Parathyroid adenoma (tissue), 2 donors: ENCODE measurements at regions not wholly inside any gene's neighbourhood (a gene's known extent, or its start where the extent isn't known, plus 50 kb on each side); places are given as distances from the start of the nearest gene placed in this dataset.

Source experiments
- H2AFZ ChIP-seq: fragments of 300-600 bp; sonication (generic); one replicate; pipeline ENCODE4 v1.7.0; 2017; ENCODE audit warnings: antibody characterized with exemption, mild to moderate bottlenecking
- H3K27ac ChIP-seq: fragments of 300-600 bp; sonication (generic); one replicate; pipeline ENCODE4 v1.7.0; 2017
- H3K27me3 ChIP-seq: fragments of 300-600 bp; sonication (generic); one replicate; pipeline ENCODE4 v1.7.0; 2017; ENCODE audit warnings: low read length; ENCODE audit not compliant: control insufficient read depth, insufficient read depth
- H3K36me3 ChIP-seq: fragments of 300-600 bp; sonication (generic); one replicate; pipeline ENCODE4 v1.7.0; 2017; ENCODE audit warnings: low read length; ENCODE audit not compliant: control insufficient read depth, insufficient read depth
- H3K4me1 ChIP-seq: fragments of 300-600 bp; sonication (generic); one replicate; pipeline ENCODE4 v1.7.0; 2017; ENCODE audit warnings: control low read depth
- H3K4me2 ChIP-seq: fragments of 300-600 bp; sonication (generic); one replicate; pipeline ENCODE4 v1.7.0; 2017; ENCODE audit warnings: low read length
- H3K4me3 ChIP-seq: fragments of 300-600 bp; sonication (generic); one replicate; pipeline ENCODE4 v1.7.0; 2017; ENCODE audit warnings: low read depth, low read length
- H3K79me2 ChIP-seq: fragments of 300-600 bp; sonication (generic); one replicate; pipeline ENCODE4 v1.7.0; 2017; ENCODE audit warnings: control low read depth
- H3K9ac ChIP-seq: fragments of 300-600 bp; sonication (generic); one replicate; pipeline ENCODE4 v1.7.0; 2017; ENCODE audit warnings: mild to moderate bottlenecking
- H3K9me3 ChIP-seq: fragments of 300-600 bp; sonication (generic); one replicate; pipeline ENCODE4 v1.7.0; 2017; ENCODE audit warnings: low read length; ENCODE audit not compliant: control insufficient read depth
- TF ChIP-seq, protein P1 (sequence below): fragments of 300-600 bp; sonication (generic); IDR thresholded peaks from one replicate; pipeline ENCODE4 v1.7.0; 2017; ENCODE audit warnings: antibody characterized with exemption, mild to moderate bottlenecking
- donor health status: primary hyperparathyroidism.

GRCh38 chr2:33681364-33681757 lies 82.3 kb upstream of the FAM98A start:
- Histone ChIP-seq H3K36me3 (no peaks in the 10 kb centered on the region), H3K4me2 (no peak overlapping the region), H3K27me3 (no peaks in the 10 kb centered on the region), H3K4me3 (no peak overlapping the region), H3K27ac (no peak overlapping the region), H2AFZ (no peak overlapping the region), H3K9me3 (no peaks in the 10 kb centered on the region), H3K4me1 (no peaks in the 10 kb centered on the region), H3K9ac (no peak overlapping the region), H3K79me2 (no peaks in the 10 kb centered on the region)
- TF ChIP-seq, protein P1, sequence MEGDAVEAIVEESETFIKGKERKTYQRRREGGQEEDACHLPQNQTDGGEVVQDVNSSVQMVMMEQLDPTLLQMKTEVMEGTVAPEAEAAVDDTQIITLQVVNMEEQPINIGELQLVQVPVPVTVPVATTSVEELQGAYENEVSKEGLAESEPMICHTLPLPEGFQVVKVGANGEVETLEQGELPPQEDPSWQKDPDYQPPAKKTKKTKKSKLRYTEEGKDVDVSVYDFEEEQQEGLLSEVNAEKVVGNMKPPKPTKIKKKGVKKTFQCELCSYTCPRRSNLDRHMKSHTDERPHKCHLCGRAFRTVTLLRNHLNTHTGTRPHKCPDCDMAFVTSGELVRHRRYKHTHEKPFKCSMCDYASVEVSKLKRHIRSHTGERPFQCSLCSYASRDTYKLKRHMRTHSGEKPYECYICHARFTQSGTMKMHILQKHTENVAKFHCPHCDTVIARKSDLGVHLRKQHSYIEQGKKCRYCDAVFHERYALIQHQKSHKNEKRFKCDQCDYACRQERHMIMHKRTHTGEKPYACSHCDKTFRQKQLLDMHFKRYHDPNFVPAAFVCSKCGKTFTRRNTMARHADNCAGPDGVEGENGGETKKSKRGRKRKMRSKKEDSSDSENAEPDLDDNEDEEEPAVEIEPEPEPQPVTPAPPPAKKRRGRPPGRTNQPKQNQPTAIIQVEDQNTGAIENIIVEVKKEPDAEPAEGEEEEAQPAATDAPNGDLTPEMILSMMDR = peak; percentile 13

DNA sequence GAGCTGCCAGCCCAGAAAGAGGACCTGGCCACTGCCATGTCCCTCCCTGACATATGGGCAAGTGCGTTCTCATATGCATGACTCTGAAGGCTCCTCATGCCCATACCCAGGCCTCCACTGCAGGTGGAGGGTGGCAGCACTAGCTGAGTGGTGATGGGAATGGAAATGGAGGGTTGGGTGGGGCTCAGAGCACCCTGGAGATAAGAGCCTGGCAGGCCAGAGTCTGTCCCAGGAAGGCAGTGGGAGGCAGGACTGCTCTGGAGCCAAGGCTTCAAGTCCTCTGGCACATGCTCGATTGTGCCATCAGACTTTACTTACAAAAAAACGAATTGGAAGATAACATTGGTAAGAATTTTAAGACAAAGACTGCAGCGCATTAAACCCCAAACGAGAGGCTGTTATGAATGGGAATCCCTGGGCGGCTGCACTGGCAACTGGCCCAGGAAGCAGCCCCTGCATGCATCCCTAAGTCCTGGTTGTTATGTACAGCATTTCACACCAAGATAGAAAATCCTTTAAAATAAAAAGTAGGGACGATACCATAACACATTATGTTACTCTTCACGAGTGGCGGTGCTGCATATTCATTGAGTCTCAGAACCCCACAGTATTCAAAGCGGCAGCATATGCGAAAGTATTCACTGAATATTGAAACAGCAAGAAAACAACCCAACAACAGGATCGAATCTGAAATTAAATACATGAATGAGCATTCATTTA lies 81.7 kb upstream of the FAM98A start:
- TF ChIP-seq, protein P1 = no peak
- no peak overlapping the region for H2AFZ ChIP-seq
- H3K9me3 ChIP-seq = no peaks in the 10 kb centered on the region
- no peak overlapping the region for H3K4me3 ChIP-seq
- no peaks in the 10 kb centered on the region for H3K79me2 ChIP-seq
- no peak overlapping the region for H3K27ac ChIP-seq
- H3K9ac ChIP-seq = no peak overlapping the region
- H3K27me3 ChIP-seq = no peaks in the 10 kb centered on the region
- H3K4me1 ChIP-seq = no peaks in the 10 kb centered on the region
- H3K4me2 ChIP-seq = no peak overlapping the region
- H3K36me3 ChIP-seq = no peaks in the 10 kb centered on the region

GRCh38 chr2:33678436-33678835 lies 79.3 kb upstream of the FAM98A start:
- Histone ChIP-seq H3K36me3 (no peaks in the 10 kb centered on the region), H3K9me3 (no peaks in the 10 kb centered on the region), H3K27me3 (no peaks in the 10 kb centered on the region), H3K4me1 (peaks cover 4% of the 10 kb centered on the region), H3K27ac (no peak overlapping the region), H3K79me2 (no peaks in the 10 kb centered on the region), H3K4me2 (no peak overlapping the region), H3K4me3 (no peak overlapping the region), H3K9ac (no peak overlapping the region), H2AFZ (no peak overlapping the region)
- TF ChIP-seq, protein P1 = no peak

DNA sequence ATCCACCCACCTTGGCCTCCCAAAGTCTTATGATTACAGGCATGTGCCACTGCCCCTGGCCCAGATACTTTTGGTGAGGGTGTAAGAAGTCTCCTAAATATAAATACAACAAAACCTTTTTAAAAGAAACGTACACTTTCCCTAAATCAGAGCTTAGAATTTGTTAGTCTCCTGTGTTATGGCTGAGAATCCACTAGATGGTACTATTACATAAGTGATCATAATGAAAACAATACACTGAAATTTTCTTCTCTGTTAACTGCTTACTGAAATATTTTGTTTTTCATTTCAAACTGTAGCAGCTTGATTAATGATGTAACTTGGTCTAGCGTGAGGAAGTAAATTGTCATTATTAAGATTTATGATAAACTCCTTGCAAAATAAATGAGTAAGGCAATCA lies 74.8 kb upstream of the FAM98A start:
- TF ChIP-seq, protein P1 = peak; percentile 59
- no peaks in the 10 kb centered on the region for H3K36me3 ChIP-seq
- H3K4me2 ChIP-seq = no peak overlapping the region
- H3K9me3 ChIP-seq = no peaks in the 10 kb centered on the region
- H3K4me1 ChIP-seq = peaks cover 12% of the 10 kb centered on the region
- H2AFZ ChIP-seq = peak overlapping the region; percentile 70
- no peaks in the 10 kb centered on the region for H3K79me2 ChIP-seq
- H3K27ac ChIP-seq = no peak overlapping the region
- no peak overlapping the region for H3K4me3 ChIP-seq
- H3K27me3 ChIP-seq = no peaks in the 10 kb centered on the region
- no peak overlapping the region for H3K9ac ChIP-seq

- Histone ChIP-seq H3K36me3 (no peaks in the 10 kb centered on the region), H3K79me2 (no peaks in the 10 kb centered on the region)
- TF ChIP-seq, protein P1 = no peak
Measured at GRCh38 chr2:33672896-33673295, 73.8 kb upstream of the FAM98A start.

More at GRCh38 chr2:33672896-33673295, 73.8 kb upstream of the FAM98A start:
- Histone ChIP-seq H3K4me3 (no peak overlapping the region), H2AFZ (peak overlapping the region; percentile 31), H3K27me3 (no peaks in the 10 kb centered on the region), H3K9ac (no peak overlapping the region), H3K4me1 (peaks cover 12% of the 10 kb centered on the region), H3K9me3 (no peaks in the 10 kb centered on the region), H3K4me2 (no peak overlapping the region), H3K27ac (no peak overlapping the region)
